Non-pigmented ciliary epithelial cell (primary cell): ENCODE measurements at regions not wholly inside any gene's neighbourhood (a gene's known extent, or its start where the extent isn't known, plus 50 kb on each side); places are given as distances from the start of the nearest gene placed in this dataset.
A peak's percentile ranks its signal among the peaks of the same experiment; 100 is the strongest.
"Not testable (repeated sequence)": the region's sequence is repeated elsewhere in the genome, so short reads cannot be mapped to it uniquely, and the experiment has no call there.

ENCODE experiments used
- DNase-seq: peaks from one replicate; pipeline ENCODE4 v3.0.0-alpha.2; 2010; ENCODE audit warnings: low read depth

DNA sequence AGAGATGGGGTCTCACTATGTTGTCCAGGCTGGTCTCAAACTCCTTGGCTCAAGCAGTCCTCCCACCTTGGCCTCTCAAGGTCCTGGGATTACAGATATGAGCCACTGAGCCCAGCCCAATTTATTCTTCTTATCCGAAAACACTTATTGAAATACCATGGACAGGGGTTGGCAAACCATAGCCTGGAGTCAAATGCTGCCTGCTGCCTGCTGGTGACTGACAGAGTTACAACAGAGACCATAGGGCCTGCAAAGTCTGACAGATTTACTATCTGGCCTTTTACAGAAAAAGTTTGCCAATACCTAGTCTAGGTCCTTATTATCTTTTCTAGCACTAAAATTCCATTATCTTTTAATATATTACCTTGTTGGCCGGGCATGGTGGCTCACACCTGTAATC is 87.1 kb upstream of the ZNF281 start:
- DNase-seq = no peak

DNA sequence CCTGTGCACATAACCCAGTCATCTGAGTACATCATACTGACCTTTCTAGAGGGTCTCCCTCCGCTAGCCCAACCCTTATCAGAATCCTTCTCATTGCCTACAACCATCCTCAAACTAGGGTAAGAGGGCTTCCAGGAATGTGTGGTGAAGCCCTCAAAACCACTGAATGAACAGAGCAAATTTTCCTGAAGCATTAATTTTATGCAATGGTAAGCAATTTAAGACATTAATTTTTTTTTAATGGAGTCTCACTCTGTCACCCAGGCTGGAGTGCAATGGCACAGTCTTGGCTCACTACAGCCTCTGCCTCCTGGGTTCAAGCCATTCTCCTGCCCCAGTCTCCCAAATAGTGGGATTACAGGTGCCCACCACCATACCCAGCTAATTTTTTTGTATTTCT is 86.1 kb upstream of the ZNF281 start:
- no peak for DNase-seq

DNA sequence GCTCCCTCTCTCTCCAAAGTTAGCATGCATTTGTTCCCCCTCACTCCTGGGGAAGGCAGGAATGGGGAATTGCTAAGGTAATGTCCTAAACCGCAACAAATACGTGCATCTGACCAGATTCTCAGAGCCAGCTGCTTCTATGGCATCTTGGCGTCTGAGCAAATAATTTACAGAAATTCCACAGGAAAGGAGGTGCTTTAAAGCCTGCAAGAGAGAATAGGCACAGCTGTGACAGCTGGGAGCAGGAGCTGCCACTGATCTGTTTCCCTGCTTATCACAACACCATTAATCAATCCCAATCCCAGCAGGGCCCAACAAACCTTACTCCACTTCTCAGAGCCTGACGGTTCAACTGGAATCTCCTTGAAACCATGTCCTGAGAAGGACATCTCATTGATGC is 83.5 kb upstream of the ZNF281 start:
- DNase-seq = no peak

DNA sequence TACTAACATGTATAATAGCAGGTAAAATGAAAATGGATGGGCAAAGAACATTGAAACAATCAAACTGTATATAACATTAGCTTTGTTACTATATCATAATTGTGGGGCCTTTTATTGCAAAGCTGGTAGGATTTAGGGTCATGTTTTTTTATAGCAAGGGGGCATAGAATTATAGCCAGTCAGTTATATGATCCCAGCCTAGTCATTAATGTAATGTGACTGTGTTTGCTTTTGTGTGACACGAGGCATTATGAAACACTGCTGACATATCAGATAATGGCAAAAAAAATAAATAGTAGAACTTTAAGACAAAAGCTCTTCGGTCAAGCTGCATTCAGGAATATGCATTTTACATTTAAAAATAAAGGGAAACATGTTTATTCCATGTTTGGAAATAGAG is 81.3 kb upstream of the ZNF281 start:
- no peak for DNase-seq

DNA sequence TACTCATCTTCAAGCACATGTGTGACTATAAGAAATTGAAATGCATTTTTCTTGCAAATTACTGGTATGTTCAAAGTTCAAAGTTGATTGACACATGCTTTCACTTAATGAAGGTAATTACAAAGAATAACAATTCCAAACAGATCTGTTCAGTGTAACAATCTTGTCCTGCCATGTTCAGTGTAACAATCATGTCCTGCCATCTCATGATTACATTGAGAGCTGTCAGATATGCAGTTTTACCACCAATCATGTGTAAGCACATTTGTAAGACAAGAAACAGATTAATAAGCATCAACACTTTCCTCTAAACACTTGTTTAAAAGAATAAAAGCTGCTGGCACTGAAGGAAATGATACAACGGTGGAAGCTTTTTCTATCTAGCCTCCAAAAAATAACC is 80.3 kb upstream of the ZNF281 start:
- DNase-seq = no peak

DNA sequence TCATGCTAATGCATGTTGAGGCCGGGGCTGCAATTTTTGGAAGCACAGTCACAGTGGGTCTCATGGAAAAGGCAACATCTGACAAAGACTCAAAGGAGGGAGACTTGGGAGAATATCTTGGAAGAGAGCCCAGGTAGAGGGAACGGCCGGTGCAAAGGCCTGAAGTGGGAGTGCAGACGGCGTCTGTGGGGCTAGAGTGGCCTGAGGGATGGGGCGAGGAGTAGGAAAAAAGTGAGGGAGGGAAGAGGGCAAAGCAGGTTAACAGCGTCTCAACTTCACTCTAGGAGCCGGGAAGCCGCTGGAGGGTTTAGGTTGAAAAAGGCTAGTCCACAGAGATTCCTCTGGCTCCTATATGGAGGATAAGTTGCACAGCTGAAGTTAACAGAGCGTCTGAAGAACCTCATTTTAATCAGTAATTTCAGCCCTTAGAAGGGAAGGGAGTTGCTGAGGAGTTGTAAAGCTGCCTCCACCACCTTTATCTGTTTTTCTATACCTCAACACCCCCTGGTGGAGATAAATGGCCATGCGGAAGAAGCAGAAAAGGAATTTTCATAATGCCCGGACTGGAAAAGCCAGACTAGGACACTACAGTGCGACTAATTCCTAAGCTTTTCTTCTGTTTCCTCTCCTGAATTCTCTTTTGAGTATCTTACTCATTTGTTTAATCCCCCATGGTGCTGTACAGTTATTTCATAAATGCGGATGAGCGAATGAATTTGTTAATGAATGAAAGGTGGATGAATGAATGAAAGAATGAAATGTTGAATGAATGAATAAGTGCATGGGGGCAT is 78.7 kb upstream of the ZNF281 start:
- peak; percentile 55 for DNase-seq

DNA sequence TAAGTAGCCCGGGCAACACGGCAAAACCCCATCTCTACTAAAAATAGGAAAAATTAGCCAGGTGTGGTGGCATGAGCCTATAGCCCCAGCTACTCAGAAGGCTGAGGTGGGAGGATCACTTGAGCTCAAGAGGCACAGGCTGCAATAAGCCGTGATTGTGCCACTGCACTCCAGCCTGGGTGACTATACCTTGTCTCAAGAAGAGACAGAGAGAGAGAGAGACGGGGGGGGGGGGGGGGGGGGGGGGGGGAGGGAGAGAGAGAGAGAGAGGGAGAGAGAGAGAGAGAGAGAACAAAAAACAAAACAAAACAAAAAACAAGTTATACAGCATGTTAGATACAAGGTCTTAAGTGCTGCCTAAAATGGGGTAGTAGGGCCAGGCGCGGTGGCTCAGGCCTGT is 77.8 kb upstream of the ZNF281 start:
- no peak for DNase-seq

DNA sequence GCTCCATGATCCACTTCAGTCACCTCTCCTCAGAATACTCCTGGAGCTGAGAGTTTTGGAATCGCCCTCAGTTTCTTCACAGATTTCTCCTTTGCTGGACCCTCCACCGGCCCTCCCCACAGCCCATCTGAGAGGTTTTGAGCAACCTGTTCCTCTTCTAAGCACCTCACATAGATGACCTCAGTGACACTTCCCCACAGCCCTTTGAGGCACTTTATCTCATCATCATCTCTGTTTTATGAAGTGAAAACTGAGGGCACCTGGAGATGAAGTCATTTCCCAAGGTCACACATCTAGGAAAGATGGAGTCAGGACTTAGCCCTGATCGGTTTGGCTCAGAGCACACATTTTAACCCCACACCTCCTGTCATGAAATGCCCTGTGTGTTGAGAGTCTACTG is 76.8 kb upstream of the ZNF281 start:
- DNase-seq = no peak

DNA sequence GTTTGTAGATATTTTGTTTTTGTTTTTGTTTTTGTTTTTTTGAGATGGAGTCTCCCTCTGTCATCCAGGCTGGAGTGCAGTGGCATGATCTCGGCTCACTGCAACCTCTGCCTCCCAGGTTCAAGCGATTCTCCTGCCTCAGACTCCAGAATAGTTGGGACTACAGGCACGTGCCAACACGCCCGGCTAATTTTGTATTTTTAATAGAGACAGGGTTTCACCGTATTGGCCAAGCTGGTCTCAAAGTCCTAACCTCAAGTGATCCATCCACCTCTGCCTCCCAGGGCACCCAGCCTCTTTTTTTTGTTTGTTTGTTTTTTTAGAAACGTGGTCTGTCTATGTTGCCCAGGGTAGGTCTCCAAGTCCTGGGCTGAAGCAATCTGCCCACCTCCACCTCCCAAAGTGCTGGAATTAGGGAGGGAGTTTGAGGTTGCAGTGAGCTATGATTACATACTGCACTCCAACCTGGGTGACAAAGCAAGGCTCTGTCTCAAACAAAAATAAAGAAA is 74.7 kb upstream of the ZNF281 start:
- DNase-seq = not testable (repeated sequence)

DNA sequence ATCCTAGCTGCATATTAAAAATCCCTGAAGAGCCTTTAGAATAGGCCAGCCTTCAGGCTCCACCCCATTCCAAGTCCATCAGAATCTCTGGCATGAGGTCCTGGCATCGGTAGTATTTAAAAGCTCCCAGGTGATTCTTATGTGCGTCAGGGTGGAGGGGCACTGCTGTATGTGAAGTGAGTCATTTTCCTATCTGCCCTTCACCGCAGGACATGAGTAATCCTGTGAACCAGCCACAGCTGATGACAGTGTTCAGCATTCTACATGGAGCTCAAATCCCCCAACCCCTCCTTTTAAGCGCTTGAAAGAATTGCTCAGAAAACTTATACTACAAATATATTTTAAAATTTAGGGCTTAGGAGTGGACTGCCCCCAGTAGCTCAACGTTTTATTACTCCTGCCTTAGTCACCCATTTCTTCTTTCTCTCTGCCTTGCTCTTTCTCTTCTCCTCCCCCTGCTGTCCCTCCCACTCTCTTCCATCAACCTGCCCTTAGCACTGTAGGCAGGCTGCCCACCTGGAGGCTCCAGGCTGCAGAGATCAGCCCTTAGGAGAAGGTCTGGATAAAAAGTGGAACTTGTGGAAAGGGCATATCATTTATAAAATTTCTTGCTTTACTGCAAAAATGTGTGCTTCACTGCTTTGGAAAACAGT is 73.8 kb upstream of the ZNF281 start:
- DNase-seq = peak; percentile 97

DNA sequence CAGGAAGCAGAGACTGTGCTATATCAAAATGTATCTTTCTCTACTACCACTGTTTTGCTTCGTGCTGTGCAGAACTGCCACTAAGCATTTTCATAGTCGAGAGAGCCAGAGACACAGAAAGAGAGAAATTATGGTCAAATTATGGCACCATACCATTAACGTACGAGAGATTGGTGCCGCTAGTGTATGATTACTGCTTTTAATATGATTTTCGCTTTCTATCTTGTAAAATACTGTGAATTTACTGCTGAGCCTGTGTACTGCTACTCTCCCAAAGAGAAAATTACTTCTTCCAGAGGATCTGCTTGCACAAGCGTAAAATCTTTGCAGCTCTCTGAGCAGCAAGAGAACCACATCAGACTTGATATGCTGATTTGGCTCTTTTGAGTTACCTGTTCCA is 71.1 kb upstream of the ZNF281 start:
- no peak for DNase-seq

DNA sequence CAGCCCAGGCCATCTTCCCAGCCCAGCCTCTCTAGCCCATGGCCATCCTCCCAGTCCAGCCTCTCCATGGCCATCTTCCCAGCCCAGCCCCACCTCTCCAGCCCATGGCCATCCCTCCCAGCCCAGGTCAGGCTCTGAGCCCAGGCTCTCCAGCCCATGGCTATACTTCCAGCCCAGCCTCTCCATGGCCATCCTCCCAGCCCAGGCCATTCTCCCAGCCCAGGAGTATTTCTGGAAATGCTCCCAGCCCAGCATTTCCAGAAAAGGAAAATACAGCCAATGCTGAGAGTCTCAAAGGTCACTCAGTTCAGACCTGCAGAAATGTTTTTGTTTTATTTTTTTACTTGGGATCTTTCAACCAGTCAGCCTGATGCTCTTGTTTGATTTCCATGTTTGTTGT is 70.0 kb upstream of the ZNF281 start:
- no peak for DNase-seq

DNA sequence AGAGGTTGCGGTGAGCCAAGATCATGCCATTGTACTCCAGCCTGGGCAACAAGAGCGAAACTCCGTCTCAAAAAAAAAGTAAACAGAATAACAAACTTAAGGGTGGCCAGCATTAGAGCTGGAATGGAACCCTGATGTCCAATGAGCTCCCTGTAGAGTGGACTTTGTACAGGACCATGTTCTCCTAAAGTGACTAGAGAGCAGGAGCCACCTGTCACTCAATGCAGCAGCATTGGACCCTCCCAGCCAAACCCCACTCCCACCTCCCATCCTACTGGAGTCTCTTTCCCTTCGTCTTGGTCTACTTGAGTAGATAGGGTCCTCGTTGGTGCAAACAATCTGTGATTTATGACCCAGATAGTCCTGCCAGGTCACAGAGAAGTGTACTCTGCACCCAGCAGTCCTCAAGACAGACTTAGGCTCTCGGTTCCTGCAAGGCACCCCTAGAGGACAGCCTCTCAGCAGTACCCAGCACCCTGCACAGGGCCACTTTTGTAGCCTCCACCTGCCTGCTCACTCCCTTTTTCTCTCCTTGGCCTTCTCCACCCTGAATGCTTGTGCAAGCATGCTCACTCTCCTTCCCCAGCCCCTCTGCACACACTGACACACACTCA is 69.2 kb upstream of the ZNF281 start:
- DNase-seq = no peak

DNA sequence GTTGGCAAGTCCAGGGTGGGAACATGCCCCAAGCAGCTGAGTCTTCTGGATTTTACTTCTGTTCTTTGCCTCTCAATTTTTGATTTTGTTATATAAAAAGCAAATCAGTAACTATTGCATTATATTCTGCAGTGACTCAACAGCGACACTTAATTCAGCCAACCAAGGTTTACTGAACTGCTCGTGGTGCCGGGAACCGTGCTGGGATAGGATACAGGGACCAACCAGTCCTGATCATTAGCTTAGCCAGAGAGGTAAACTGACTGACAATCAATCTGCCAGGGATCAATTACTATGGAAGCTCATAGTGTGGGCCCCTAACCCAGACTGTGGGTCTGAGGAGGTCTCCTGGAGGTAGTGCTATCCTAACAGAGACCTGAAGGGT is 68.4 kb upstream of the ZNF281 start:
- no peak for DNase-seq

DNA sequence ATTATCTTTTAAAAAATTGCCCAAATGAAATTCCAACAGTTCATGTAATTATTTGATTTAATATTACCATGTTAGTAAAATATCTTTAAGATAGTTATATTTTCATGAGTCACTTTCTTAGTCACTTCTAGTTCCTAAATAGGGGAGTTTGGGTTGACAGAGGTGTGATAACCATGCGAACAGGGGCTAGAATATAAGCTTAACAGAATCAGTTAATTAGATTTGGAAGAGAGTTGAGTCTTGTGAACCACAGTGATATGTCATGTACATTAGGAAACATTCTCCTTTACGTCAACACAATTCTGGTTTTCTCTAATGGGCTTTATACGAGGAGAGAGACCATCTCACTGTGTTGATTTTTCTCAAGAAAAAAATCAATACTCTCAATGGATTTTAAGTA is 64.8 kb upstream of the ZNF281 start:
- DNase-seq = no peak

DNA sequence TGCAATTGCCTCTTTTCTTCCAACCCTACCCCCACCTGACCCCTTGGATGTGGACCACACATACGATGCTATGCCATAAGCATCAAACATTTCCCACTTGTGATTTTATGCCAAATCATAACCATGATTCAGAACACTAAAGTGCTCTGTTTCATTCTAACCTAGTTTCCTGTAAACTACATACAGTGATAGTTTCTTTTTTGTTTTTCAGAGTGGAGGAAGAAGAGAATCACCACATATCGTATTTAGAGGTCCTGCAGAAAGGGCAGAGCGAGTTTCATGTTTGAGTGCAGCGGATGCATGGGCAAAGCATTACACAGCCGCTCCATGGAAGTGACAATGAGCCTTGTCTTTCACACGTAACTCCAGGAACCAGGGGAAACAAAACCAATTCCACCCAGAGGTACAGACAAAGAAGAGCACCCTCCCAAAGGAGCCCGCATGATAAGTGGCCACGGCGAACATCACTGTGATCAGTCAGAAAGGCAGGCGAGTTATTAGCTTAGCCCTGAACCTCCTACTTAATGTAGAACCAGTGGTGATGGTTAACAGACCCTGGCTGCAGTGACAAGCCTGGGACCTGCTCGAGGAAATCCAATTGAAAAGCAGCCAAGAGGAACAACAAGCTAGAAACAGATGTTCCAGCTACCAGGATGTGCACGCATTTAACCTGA is 64.0 kb upstream of the ZNF281 start:
- DNase-seq = no peak

DNA sequence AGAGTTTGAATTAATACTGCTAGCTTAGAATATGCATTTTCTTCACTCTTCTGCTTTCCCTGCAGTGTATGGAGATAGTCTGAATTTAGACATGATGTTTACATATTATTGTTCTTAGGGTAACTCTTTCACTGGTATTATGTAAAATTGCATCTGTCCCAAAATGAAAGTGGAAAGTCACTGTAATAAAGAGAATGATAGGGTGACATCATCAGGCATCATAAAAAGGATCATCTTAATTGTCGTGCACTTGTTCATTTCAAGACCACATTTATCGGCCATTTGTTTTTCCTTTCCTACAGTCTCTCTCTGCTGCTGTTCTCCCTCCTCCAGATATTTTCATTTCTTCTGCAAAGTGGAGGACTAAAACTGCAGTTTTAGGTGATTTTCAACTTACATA is 61.9 kb upstream of the ZNF281 start:
- DNase-seq = no peak

DNA sequence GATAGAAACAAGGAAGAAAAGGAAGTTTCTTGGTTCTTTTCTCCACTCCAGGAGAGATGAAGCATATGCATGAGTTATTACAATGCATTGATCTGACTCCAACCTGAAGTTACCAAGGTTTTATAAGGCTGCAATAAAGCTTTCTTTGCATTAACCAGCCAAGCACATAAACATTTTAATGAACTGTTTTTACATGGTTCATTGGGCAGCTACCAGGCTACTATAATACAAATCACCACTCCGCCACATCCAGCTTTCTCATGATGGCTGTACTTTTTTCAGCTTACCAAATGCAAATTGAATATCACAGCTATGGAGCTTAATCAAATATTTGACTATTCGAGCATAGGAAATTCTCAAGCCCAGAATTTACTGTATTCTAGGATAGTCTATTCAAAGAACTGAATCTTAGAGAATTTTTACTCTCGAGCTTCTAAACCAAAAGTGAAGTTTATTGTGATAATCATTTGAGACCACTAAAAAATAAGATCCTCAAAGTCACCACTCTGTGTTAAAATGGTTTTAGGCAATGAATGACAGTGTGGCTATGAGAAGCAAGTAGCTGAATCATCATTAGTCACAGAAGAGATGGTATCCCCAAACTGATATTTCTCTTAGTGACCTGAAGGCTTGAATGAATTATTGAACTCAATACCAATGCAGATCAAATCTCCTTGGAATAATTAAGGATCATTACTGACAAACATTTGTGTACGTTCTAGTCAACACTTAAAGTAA is 58.6 kb upstream of the ZNF281 start:
- DNase-seq = no peak

DNA sequence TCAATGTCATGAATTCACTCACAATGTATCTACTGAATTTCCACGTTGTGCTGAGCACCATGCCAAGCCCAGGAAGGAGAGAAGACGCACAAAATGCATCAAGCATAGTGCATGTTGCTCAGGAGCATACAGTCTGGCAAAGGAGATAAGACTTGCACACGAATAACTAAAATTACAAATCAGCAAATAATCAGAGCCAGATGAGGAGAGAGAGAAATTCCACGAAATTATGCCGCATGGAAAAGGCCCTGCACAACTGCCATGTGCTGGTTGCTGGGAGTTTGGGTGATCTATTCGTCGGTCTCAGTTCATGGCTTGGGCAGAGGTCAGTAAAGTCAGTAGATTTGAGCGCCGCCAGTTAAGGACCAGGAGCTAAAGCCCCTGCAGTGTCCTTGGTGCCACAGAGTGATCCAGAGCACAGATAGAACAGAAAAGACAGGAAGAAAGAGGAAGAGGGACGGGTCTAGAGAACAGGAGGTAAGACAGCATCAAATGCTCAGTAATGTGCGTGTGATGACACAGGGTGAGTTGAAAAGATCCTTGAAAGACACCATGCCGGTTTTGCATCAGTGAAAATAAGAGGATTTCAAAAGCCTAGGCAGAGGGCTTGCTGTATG is 55.1 kb upstream of the ZNF281 start:
- DNase-seq = no peak
